A673 (cell line): ENCODE measurements at regions not wholly inside any gene's neighbourhood (a gene's known extent, or its start where the extent isn't known, plus 50 kb on each side); places are given as distances from the start of the nearest gene placed in this dataset.

ENCODE experiments used
- BruUV-seq: library from RNA; stranded (reverse); fragments of 400-500 nt; replicated peaks from 2 replicates; lab custom pipeline; 2021; lab: Mats Ljungman, UMichigan
- CTCF ChIA-PET: fragments of 300-600 bp; sonication (Branson Sonifier 250); formaldehyde crosslinking; loops from one replicate; lab custom pipeline; 2022; ENCODE audit warnings: antibody characterized with exemption; lab: Charles Lee
- POLR2A ChIA-PET: fragments of 300-600 bp; sonication (Branson Sonifier 250); formaldehyde crosslinking; loops from one replicate; lab custom pipeline; 2022; ENCODE audit warnings: antibody characterized with exemption; ENCODE audit not compliant: low non-redundant PET; lab: Charles Lee
- DNase-seq: peaks from one replicate; pipeline ENCODE4 v3.0.0-alpha.2; 2015; ENCODE audit warnings: low spot score
- H3K27ac ChIP-seq: fragments of 200-600 bp; sonication (generic); 2 replicates; pipeline ENCODE4 v1.5.1; 2016; ENCODE audit warnings: mixed run types, low read depth, mild to moderate bottlenecking, mixed read lengths, antibody characterized with exemption, low read length; ENCODE audit not compliant: poor library complexity, severe bottlenecking
- H3K27me3 ChIP-seq: fragments of 200-600 bp; sonication (generic); replicated peaks from 2 replicates; pipeline ENCODE4 v1.6.1; 2017; ENCODE audit warnings: mixed run types, low read depth, mild to moderate bottlenecking, mixed read lengths, antibody characterized with exemption, low read length; ENCODE audit not compliant: insufficient read depth, poor library complexity
- H3K36me3 ChIP-seq: fragments of 200-600 bp; sonication (generic); 2 replicates; pipeline ENCODE4 v1.6.1; 2016; ENCODE audit warnings: mixed run types, mild to moderate bottlenecking, mixed read lengths, antibody characterized with exemption, low read length; ENCODE audit not compliant: insufficient read depth, poor library complexity, severe bottlenecking
- H3K4me1 ChIP-seq: fragments of 200-600 bp; sonication (generic); 2 replicates; pipeline ENCODE4 v1.6.1; 2017; ENCODE audit warnings: mixed run types, mild to moderate bottlenecking, mixed read lengths, antibody characterized with exemption, low read length; ENCODE audit not compliant: insufficient read depth, poor library complexity, severe bottlenecking
- H3K4me3 ChIP-seq: fragments of 200-600 bp; sonication (generic); 2 replicates; pipeline ENCODE4 v1.5.1; 2016; ENCODE audit warnings: low read depth, mixed run types, mild to moderate bottlenecking, mixed read lengths, low read length; ENCODE audit not compliant: poor library complexity, severe bottlenecking
- H3K9me3 ChIP-seq: fragments of 200-600 bp; sonication (generic); 2 replicates; pipeline ENCODE4 v1.6.1; 2016; ENCODE audit warnings: mixed run types, low read depth, mild to moderate bottlenecking, mixed read lengths, antibody characterized with exemption, low read length; ENCODE audit not compliant: poor library complexity, severe bottlenecking
- CTCF ChIP-seq: fragments of 300-800, 200-600 bp; sonication (generic); conservative IDR thresholded peaks from 2 replicates; pipeline ENCODE4 v1.5.1; 2017; ENCODE audit warnings: low read depth, mild to moderate bottlenecking, antibody characterized with exemption, low read length, moderate library complexity, mixed read lengths
- EZH2 ChIP-seq: fragments of 200-600 bp; sonication (generic); IDR thresholded peaks from 2 replicates; pipeline ENCODE4 v1.6.1; 2017; ENCODE audit warnings: borderline replicate concordance, low read depth, mild to moderate bottlenecking, mixed read lengths, antibody characterized with exemption, low read length; ENCODE audit not compliant: poor library complexity, severe bottlenecking
- intact Hi-C: fragments of 100-400 bp; cut with micrococcal nuclease; formaldehyde crosslinking; loops from one replicate; pipeline ENCODE4 v1.10.0; 2022; ENCODE audit not compliant: unreplicated experiment

- no peaks in the 10 kb centered on the region for H3K36me3 ChIP-seq
- DNase-seq, result no peak
- CTCF ChIA-PET, result no interaction called here
These were observed 469.4 kb upstream of the SMIM21 start for GRCh38 chr18:75896865-75897264.

GRCh38 chr18:75895135-75895534, 467.6 kb upstream of the SMIM21 start:
- intact Hi-C loops, result loop anchor here (10.0 kb wide), 1 partner anchor 360 kb away; no protein-coding TSS in a partner anchor
- no peaks in the 10 kb centered on the region for H3K9me3 ChIP-seq
- no peaks in the 10 kb centered on the region for H3K27me3 ChIP-seq
- no TSS peak for BruUV-seq
- ChIA-PET POLR2A (no interaction called here), CTCF (no interaction called here)
- no peaks in the 10 kb centered on the region for H3K4me1 ChIP-seq
- no peak for TF ChIP-seq EZH2
- no peak for TF ChIP-seq CTCF
- H3K27ac ChIP-seq, result no peak overlapping the region
- H3K4me3 ChIP-seq, result no peak overlapping the region
- DNase-seq, result no peak
- H3K36me3 ChIP-seq, result no peaks in the 10 kb centered on the region

More at GRCh38 chr18:75896865-75897264, 469.4 kb upstream of the SMIM21 start:
- H3K9me3 ChIP-seq, result no peaks in the 10 kb centered on the region
- intact Hi-C loops, result loop anchor here (10.0 kb wide), 1 partner anchor 358 kb away; no protein-coding TSS in a partner anchor
- TF ChIP-seq EZH2 (no peak), CTCF (no peak)
- no peaks in the 10 kb centered on the region for H3K4me1 ChIP-seq
- no peak overlapping the region for H3K27ac ChIP-seq
- POLR2A ChIA-PET, result no interaction called here
- no peaks in the 10 kb centered on the region for H3K27me3 ChIP-seq
- H3K4me3 ChIP-seq, result no peak overlapping the region
- no TSS peak for BruUV-seq

- peak; percentile 12 for DNase-seq
- Histone ChIP-seq H3K4me3 (no peak overlapping the region), H3K9me3 (no peaks in the 10 kb centered on the region), H3K27me3 (no peaks in the 10 kb centered on the region), H3K27ac (no peak overlapping the region), H3K36me3 (no peaks in the 10 kb centered on the region), H3K4me1 (no peaks in the 10 kb centered on the region)
- POLR2A ChIA-PET, result no interaction called here
- intact Hi-C loops, result loop anchor here (10.0 kb wide), 1 partner anchor 460 kb away; no protein-coding TSS in a partner anchor
- CTCF ChIA-PET, result no interaction called here
- TF ChIP-seq EZH2 (no peak), CTCF (peak; percentile 48)
- BruUV-seq, result no TSS peak
These were observed 457.2 kb upstream of the SMIM21 start for GRCh38 chr18:75884728-75885127.
